ENCODE measurements at regions not wholly inside any gene's neighbourhood (a gene's known extent, or its start where the extent isn't known, plus 50 kb on each side); places are given as distances from the start of the nearest gene placed in this dataset.

DNA sequence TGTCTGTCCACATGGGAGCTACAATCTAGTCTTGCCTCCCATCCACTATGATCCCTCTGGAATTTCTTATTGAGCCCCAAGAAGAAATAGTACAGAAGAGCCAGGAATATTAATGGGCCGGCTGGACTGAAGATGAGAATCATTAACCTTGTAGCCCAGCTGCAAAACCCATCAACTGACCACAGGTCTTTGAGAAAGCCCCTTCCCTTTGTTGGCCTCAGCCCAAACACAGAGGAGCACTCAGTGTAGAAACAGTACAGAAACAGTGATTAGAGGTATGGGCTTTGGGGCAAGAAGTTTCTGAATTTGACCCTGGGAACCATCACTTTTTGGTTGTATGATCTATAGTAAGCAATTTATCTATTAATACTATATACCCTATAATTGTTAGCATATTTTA is 76.8 kb upstream of the RAB40AL start:
- intact Hi-C loops (cut with DNase I; ENCODE audit: low total_unique reads), result no loop called here

DNA sequence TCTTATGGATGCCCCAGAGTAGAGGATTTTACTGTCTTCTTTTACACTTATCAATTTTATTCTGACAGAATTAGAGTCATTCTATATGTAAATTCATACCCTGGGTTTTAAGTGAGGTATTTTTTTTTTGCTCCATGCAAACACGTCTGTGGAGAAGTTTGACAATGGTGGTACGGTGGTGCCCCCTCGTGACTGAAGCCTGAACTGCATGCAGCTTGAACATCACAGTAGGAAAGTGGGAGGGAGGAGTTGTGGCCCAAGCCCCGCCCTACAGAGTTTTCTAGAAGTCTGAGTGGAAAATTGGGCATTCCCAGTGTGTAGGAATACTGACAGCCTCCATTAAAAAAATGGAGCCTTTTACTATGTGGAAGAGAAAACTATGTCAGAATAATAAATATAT is 73.3 kb upstream of the RAB40AL start:
- Histone ChIP-seq H3K4me3 (no peak overlapping the region), H3K9me3 (no peaks in the 10 kb centered on the region), H3K27ac (no peak overlapping the region), H3K27me3 (peaks cover 0 to 26% of the 10 kb centered on the region in 2 donors), H3K36me3 (no peaks in the 10 kb centered on the region), H3K4me1 (no peaks in the 10 kb centered on the region)
- TF ChIP-seq POLR2A (IDR thresholded peaks at IDR 0.05), result no peak
- TF ChIP-seq, protein P1, sequence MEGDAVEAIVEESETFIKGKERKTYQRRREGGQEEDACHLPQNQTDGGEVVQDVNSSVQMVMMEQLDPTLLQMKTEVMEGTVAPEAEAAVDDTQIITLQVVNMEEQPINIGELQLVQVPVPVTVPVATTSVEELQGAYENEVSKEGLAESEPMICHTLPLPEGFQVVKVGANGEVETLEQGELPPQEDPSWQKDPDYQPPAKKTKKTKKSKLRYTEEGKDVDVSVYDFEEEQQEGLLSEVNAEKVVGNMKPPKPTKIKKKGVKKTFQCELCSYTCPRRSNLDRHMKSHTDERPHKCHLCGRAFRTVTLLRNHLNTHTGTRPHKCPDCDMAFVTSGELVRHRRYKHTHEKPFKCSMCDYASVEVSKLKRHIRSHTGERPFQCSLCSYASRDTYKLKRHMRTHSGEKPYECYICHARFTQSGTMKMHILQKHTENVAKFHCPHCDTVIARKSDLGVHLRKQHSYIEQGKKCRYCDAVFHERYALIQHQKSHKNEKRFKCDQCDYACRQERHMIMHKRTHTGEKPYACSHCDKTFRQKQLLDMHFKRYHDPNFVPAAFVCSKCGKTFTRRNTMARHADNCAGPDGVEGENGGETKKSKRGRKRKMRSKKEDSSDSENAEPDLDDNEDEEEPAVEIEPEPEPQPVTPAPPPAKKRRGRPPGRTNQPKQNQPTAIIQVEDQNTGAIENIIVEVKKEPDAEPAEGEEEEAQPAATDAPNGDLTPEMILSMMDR (IDR thresholded peaks at IDR 0.05), result peak; percentile 63 to 84 (median 77)
- peak; percentile 68 to 81 for DNase-seq (ENCODE audit: low spot score in 2 of 2)
- intact Hi-C loops (cut with DNase I; ENCODE audit: low total_unique reads), result no loop called here

More for the DNA sequence above, 76.8 kb upstream of the RAB40AL start:
- no peaks in the 10 kb centered on the region for H3K4me1 ChIP-seq
- DNase-seq (ENCODE audit: low spot score in 2 of 2), result no peak
- H3K9me3 ChIP-seq, result no peaks in the 10 kb centered on the region
- TF ChIP-seq, protein P1 (IDR thresholded peaks at IDR 0.05), result no peak
- TF ChIP-seq POLR2A (IDR thresholded peaks at IDR 0.05) (no peak), POLR2AphosphoS5 (IDR thresholded peaks at IDR 0.05) (no peak)
- no peaks in the 10 kb centered on the region for H3K36me3 ChIP-seq
- H3K4me3 ChIP-seq, result no peak overlapping the region
- H3K27me3 ChIP-seq, result peaks cover 0 to 21% of the 10 kb centered on the region in 2 donors
- H3K27ac ChIP-seq, result no peak overlapping the region

DNA sequence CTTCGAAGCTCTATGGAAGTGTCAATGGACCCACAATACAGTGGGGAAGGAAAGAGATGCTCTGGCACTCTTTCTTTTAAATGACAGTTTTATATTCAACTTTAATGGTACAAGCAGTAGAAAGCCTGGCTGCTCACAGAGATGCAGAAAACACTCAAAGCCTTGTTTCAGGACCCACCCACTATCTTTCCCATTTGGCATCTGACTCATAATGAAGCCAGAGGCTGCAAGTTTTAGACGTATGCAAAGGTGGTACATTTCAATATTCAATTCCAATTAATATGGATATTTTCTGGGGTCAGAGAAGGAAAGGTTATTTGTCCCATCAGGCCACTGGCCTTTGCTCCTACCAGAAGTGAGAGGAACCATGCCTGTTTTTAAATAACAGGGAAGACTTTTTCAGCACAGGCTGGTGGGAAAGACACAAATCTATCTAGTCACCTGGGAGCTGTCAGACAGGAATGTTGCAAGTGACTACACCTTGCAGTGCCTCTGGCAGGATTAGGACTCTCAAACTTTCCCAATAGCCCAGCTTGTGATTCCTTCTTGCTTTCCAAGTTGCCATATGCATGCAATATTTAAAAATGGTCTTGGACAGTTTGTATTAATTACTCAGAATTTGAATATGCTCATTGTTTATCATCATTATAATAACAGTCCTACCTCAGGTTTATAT is 70.0 kb upstream of the RAB40AL start:
- peaks cover 0 to 9% of the 10 kb centered on the region in 2 donors for H3K27me3 ChIP-seq
- no peak for TF ChIP-seq POLR2A (IDR thresholded peaks at IDR 0.05)
- TF ChIP-seq, protein P1 (IDR thresholded peaks at IDR 0.05), result no peak
- TF ChIP-seq POLR2AphosphoS5 (IDR thresholded peaks at IDR 0.05), result no peak
- no peaks in the 10 kb centered on the region for H3K36me3 ChIP-seq
- H3K4me1 ChIP-seq, result no peaks in the 10 kb centered on the region
- no peak overlapping the region for H3K27ac ChIP-seq
- H3K9me3 ChIP-seq, result no peaks in the 10 kb centered on the region
- intact Hi-C loops (cut with DNase I; ENCODE audit: low total_unique reads), result no loop called here
- DNase-seq (ENCODE audit: low spot score in 2 of 2), result no peak
- H3K4me3 ChIP-seq, result no peak overlapping the region

DNA sequence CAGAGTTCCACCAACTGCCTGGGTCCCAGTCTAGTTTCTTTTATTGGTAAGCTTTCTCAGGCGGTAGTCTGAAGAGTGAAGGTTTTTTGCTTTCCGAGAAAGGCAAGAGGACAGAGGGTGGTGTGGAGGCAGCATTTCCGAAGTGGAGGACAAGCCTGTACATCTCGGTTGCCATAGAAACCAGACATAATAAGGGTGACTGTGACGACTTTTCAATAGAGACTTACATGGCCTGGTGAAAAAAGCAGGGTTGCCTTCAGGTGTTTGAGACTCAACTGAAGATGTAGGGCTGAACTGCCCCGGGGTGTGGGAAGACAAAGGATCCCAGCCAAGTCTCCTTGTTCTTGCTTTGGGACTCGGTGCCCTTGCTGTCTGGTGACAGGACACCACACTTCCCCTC is 53.6 kb upstream of the RAB40AL start:
- no peak overlapping the region for H3K4me3 ChIP-seq
- intact Hi-C loops (cut with DNase I; ENCODE audit: low total_unique reads), result no loop called here
- no peak for DNase-seq (ENCODE audit: low spot score in 2 of 2)
- no peak for TF ChIP-seq POLR2A (IDR thresholded peaks at IDR 0.05)
- TF ChIP-seq POLR2AphosphoS5 (IDR thresholded peaks at IDR 0.05), result no peak
- TF ChIP-seq, protein P1 (IDR thresholded peaks at IDR 0.05), result no peak
- H3K4me1 ChIP-seq, result no peaks in the 10 kb centered on the region
- no peaks in the 10 kb centered on the region for H3K9me3 ChIP-seq
- no peak overlapping the region for H3K27ac ChIP-seq
- H3K27me3 ChIP-seq, result peaks cover 0 to 24% of the 10 kb centered on the region in 2 donors
- no peaks in the 10 kb centered on the region for H3K36me3 ChIP-seq

All from breast epithelium (tissue), 4 donors.